ENCODE measurements at regions not wholly inside any gene's neighbourhood (a gene's known extent, or its start where the extent isn't known, plus 50 kb on each side); places are given as distances from the start of the nearest gene placed in this dataset.
A peak's percentile ranks its signal among the peaks of the same experiment; 100 is the strongest.

- TF ChIP-seq, protein P1, sequence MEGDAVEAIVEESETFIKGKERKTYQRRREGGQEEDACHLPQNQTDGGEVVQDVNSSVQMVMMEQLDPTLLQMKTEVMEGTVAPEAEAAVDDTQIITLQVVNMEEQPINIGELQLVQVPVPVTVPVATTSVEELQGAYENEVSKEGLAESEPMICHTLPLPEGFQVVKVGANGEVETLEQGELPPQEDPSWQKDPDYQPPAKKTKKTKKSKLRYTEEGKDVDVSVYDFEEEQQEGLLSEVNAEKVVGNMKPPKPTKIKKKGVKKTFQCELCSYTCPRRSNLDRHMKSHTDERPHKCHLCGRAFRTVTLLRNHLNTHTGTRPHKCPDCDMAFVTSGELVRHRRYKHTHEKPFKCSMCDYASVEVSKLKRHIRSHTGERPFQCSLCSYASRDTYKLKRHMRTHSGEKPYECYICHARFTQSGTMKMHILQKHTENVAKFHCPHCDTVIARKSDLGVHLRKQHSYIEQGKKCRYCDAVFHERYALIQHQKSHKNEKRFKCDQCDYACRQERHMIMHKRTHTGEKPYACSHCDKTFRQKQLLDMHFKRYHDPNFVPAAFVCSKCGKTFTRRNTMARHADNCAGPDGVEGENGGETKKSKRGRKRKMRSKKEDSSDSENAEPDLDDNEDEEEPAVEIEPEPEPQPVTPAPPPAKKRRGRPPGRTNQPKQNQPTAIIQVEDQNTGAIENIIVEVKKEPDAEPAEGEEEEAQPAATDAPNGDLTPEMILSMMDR (IDR thresholded peaks at IDR 0.05; ENCODE audit: control extremely low read depth, extremely low read depth) = no peak
- Histone ChIP-seq H3K4me3 (no peak overlapping the region), H3K27ac (ENCODE audit: low read depth in 1 of 2, low read length in 1 of 2) (no peak overlapping the region), H3K36me3 (ENCODE audit: control insufficient read depth in 4 of 4, insufficient read depth in 4 of 4, low read length in 4 of 4) (no peaks in the 10 kb centered on the region), H3K27me3 (ENCODE audit: control insufficient read depth in 3 of 3, insufficient read depth in 3 of 3, low read length in 2 of 3) (no peaks in the 10 kb centered on the region), H3K9ac (ENCODE audit: insufficient read depth in 1 of 2, low read length in 2 of 2) (no peak overlapping the region), H3K4me1 (ENCODE audit: control insufficient read depth in 5 of 5, insufficient read depth in 5 of 5, low read length in 5 of 5) (peaks cover 0 to 17% (median 14%) of the 10 kb centered on the region in 5 donors), H3K9me3 (ENCODE audit: control insufficient read depth in 4 of 4, insufficient read depth in 3 of 4, low read length in 3 of 4) (no peaks in the 10 kb centered on the region)
- DNase-seq (peak in 1 of 3 donors; percentile 43), ATAC-seq (ENCODE audit: insufficient read depth, low FRiP score) (no peak)
- 73 to 84% methylated on average over 13 of the region's 13 CpGs for WGBS, 2 donors
Measured at GRCh38 chr20:58001381-58001780, 227.1 kb downstream of the ANKRD60 start.

GRCh38 chr20:58000861-58001260 lies 227.6 kb downstream of the ANKRD60 start:
- WGBS, 2 donors = 86 to 92% methylated on average over 2 of the region's 2 CpGs
- H3K4me3 ChIP-seq = no peak overlapping the region
- H3K9me3 ChIP-seq (ENCODE audit: control insufficient read depth in 4 of 4, insufficient read depth in 3 of 4, low read length in 3 of 4) = no peaks in the 10 kb centered on the region
- ATAC-seq (ENCODE audit: insufficient read depth, low FRiP score) (no peak), DNase-seq (no peak)
- H3K27me3 ChIP-seq (ENCODE audit: control insufficient read depth in 3 of 3, insufficient read depth in 3 of 3, low read length in 2 of 3) = no peaks in the 10 kb centered on the region
- TF ChIP-seq, protein P1 (IDR thresholded peaks at IDR 0.05; ENCODE audit: control extremely low read depth, extremely low read depth) = no peak
- H3K9ac ChIP-seq (ENCODE audit: insufficient read depth in 1 of 2, low read length in 2 of 2) = no peak overlapping the region
- no peak overlapping the region for H3K27ac ChIP-seq (ENCODE audit: low read depth in 1 of 2, low read length in 1 of 2)
- H3K4me1 ChIP-seq (ENCODE audit: control insufficient read depth in 5 of 5, insufficient read depth in 5 of 5, low read length in 5 of 5) = peaks cover 0 to 17% (median 14%) of the 10 kb centered on the region in 5 donors
- no peaks in the 10 kb centered on the region for H3K36me3 ChIP-seq (ENCODE audit: control insufficient read depth in 4 of 4, insufficient read depth in 4 of 4, low read length in 4 of 4)

- H3K4me3 ChIP-seq = no peak overlapping the region
- H3K27me3 ChIP-seq (ENCODE audit: control insufficient read depth in 3 of 3, insufficient read depth in 3 of 3, low read length in 2 of 3) = no peaks in the 10 kb centered on the region
- TF ChIP-seq, protein P1 (IDR thresholded peaks at IDR 0.05; ENCODE audit: control extremely low read depth, extremely low read depth) = no peak
- H3K9ac ChIP-seq (ENCODE audit: insufficient read depth in 1 of 2, low read length in 2 of 2) = no peak overlapping the region
- DNase-seq (peak in 2 of 3 donors; percentile 40 to 52), ATAC-seq (ENCODE audit: insufficient read depth, low FRiP score) (peak; percentile 49)
- 8 to 13% methylated on average over 17 of the region's 17 CpGs for WGBS, 2 donors
- H3K36me3 ChIP-seq (ENCODE audit: control insufficient read depth in 4 of 4, insufficient read depth in 4 of 4, low read length in 4 of 4) = no peaks in the 10 kb centered on the region
- no peak overlapping the region for H3K27ac ChIP-seq (ENCODE audit: low read depth in 1 of 2, low read length in 1 of 2)
- no peaks in the 10 kb centered on the region for H3K9me3 ChIP-seq (ENCODE audit: control insufficient read depth in 4 of 4, insufficient read depth in 3 of 4, low read length in 3 of 4)
- peaks cover 0 to 17% (median 14%) of the 10 kb centered on the region in 5 donors for H3K4me1 ChIP-seq (ENCODE audit: control insufficient read depth in 5 of 5, insufficient read depth in 5 of 5, low read length in 5 of 5)
Measured at GRCh38 chr20:57999465-58000111, 228.9 kb downstream of the ANKRD60 start.

All from lung (tissue), 11 donors.